ENCODE measurements at regions not wholly inside any gene's neighbourhood (a gene's known extent, or its start where the extent isn't known, plus 50 kb on each side); places are given as distances from the start of the nearest gene placed in this dataset.

GRCh38 chr17:54527941-54528340 lies 372.7 kb upstream of the TOM1L1 start:
- TF ChIP-seq, protein P1, sequence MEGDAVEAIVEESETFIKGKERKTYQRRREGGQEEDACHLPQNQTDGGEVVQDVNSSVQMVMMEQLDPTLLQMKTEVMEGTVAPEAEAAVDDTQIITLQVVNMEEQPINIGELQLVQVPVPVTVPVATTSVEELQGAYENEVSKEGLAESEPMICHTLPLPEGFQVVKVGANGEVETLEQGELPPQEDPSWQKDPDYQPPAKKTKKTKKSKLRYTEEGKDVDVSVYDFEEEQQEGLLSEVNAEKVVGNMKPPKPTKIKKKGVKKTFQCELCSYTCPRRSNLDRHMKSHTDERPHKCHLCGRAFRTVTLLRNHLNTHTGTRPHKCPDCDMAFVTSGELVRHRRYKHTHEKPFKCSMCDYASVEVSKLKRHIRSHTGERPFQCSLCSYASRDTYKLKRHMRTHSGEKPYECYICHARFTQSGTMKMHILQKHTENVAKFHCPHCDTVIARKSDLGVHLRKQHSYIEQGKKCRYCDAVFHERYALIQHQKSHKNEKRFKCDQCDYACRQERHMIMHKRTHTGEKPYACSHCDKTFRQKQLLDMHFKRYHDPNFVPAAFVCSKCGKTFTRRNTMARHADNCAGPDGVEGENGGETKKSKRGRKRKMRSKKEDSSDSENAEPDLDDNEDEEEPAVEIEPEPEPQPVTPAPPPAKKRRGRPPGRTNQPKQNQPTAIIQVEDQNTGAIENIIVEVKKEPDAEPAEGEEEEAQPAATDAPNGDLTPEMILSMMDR (conservative IDR thresholded peaks at IDR 0.05; ENCODE audit: low read depth, low read length) = no peak
- no peak for DNase-seq (ENCODE audit: low read depth)
- no peak overlapping the region for H3K4me3 ChIP-seq (ENCODE audit: low read depth, low read length)

DNA sequence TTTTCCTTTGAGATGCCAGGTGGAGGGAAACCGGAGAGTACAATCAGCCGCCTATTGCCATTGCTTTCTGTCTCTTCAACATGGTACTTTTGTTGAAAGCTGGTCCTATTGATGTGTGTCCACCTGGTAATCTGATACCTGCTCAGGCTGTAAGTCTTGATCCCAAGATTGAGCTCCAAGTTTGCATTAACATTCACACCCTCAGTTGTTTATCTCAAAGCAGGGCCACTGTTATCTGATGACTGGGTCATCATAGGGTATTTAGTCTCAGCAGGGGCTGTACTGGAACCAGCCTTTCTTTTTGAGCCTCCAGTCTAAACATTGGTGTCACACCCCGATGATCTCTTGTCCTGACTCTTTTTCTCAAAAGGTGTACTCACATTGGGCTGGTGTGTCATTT lies 370.3 kb upstream of the TOM1L1 start:
- no peak for DNase-seq (ENCODE audit: low read depth)
- H3K4me3 ChIP-seq (ENCODE audit: low read depth, low read length) = no peak overlapping the region
- TF ChIP-seq, protein P1 (conservative IDR thresholded peaks at IDR 0.05; ENCODE audit: low read depth, low read length) = no peak

DNA sequence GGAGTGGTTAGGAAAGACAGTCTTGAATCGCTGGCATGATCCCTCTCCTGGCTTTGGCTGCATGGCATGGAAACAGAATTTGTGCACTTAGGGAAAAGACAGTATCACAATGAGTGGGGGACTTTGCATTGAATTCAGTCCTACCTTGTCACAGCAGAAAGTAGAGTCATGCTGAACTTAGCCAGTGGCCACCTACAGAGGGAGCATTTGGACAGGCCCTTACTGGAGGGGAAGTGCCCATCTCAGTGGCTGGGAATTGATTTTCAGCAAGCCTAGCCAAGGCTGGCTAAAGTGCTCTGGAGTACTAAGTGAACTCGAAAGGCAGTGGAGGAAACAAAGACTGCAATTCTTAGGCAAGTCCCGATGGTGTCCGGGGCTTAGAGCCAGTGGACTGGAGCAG lies 364.3 kb upstream of the TOM1L1 start:
- no peak overlapping the region for H3K4me3 ChIP-seq (ENCODE audit: low read depth, low read length)
- TF ChIP-seq, protein P1 (conservative IDR thresholded peaks at IDR 0.05; ENCODE audit: low read depth, low read length) = no peak

DNA sequence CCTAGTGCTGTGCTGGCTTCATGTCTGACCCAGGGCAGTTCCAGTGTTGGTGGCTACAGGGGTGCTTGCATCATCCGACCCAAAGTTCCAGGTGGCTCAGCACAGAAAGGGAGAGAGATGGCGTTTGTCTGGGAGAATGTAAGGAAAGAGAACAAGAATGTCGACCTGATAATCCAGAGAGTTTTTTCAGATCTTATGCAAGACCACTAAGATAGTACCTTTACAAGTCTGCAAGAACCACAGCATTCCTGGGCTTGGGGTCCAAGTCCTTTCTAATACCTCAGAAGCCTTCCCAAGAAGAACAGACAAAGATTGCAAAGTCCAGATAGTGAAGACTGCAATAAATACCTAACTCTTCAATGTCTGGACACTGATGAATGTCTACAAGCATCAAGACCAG lies 363.0 kb upstream of the TOM1L1 start:
- TF ChIP-seq, protein P1 (conservative IDR thresholded peaks at IDR 0.05; ENCODE audit: low read depth, low read length) = no peak
- no peak for DNase-seq (ENCODE audit: low read depth)
- H3K4me3 ChIP-seq (ENCODE audit: low read depth, low read length) = no peak overlapping the region

More for the DNA sequence above, 364.3 kb upstream of the TOM1L1 start:
- no peak for DNase-seq (ENCODE audit: low read depth)

- no peak for DNase-seq (ENCODE audit: low read depth)
- H3K4me3 ChIP-seq (ENCODE audit: low read depth, low read length) = no peak overlapping the region
- TF ChIP-seq, protein P1 (conservative IDR thresholded peaks at IDR 0.05; ENCODE audit: low read depth, low read length) = no peak
Measured at GRCh38 chr17:54544249-54544648, 356.4 kb upstream of the TOM1L1 start.

DNA sequence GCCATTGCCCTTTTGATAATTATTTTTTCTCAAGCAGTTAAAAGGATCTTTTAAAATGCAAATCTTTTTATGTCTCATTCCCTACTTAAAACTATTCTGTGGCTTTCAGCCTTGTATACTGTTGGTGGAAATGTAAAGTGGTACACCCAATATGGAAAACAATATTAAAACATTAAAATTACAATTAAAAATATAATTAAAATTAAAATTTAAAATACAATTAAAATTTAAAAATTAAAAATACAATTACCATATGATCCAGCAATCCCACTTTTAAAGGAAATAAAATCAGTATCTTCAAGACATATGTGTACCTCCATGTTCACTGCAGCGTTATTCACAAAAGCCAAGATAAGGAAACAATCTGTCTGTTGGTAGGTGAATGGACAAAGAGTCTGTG lies 340.8 kb upstream of the TOM1L1 start:
- H3K4me3 ChIP-seq (ENCODE audit: low read depth, low read length) = no peak overlapping the region
- DNase-seq (ENCODE audit: low read depth) = no peak
- TF ChIP-seq, protein P1 (conservative IDR thresholded peaks at IDR 0.05; ENCODE audit: low read depth, low read length) = no peak

GRCh38 chr17:54608634-54609155 lies 292.0 kb upstream of the TOM1L1 start:
- H3K4me3 ChIP-seq (ENCODE audit: low read depth, low read length) = no peak overlapping the region
- DNase-seq (ENCODE audit: low read depth) = no peak
- TF ChIP-seq, protein P1 (conservative IDR thresholded peaks at IDR 0.05; ENCODE audit: low read depth, low read length) = no peak
